DND-41 (cell line): ENCODE measurements at regions not wholly inside any gene's neighbourhood (a gene's known extent, or its start where the extent isn't known, plus 50 kb on each side); places are given as distances from the start of the nearest gene placed in this dataset.

Experiments
- EZH2 ChIP-seq: IDR thresholded peaks from 3 replicates; pipeline ENCODE4 v1.6.1; 2012; ENCODE audit warnings: borderline replicate concordance, low read depth, mild to moderate bottlenecking, moderate library complexity, low read length, inconsistent platforms; ENCODE audit not compliant: severe bottlenecking
- TF ChIP-seq, protein P1 (sequence below): IDR thresholded peaks from 2 replicates; pipeline ENCODE4 v1.5.1; 2012; ENCODE audit warnings: borderline replicate concordance, low read length, moderate library complexity, mild to moderate bottlenecking; ENCODE audit not compliant: poor library complexity, severe bottlenecking; ENCODE audit errors: extremely low read depth

DNA sequence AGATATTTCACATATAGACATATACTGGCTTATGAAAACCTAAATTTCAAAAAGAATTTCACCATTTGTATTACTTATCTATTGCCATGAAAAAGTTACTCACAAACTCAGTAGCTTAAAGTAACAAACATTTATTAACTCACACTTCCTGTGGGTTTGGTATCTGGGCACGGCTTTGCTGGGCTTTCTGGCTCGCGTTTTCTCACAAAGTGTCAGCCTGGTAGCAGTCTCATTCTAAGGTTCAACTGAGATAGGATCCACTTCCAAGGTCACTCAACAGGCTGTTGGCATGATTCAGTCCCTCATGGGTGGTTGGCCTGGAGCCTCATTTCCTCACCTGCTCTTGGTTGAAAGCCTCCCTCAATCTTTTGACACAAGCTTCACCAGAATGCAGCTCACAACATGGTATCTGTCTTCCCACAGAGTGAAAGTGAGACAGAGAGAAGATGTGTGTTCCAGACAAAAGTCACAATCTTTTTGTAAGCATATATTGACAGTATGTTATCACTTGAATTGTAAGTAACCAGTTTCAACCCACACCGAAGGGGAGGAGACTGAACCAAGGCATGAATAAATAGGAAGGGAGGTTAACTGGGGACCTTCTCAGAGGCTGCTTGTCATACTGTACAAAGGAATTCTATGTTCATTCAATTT is 1065.8 kb upstream of the SPRY2 start:
- TF ChIP-seq, protein P1, sequence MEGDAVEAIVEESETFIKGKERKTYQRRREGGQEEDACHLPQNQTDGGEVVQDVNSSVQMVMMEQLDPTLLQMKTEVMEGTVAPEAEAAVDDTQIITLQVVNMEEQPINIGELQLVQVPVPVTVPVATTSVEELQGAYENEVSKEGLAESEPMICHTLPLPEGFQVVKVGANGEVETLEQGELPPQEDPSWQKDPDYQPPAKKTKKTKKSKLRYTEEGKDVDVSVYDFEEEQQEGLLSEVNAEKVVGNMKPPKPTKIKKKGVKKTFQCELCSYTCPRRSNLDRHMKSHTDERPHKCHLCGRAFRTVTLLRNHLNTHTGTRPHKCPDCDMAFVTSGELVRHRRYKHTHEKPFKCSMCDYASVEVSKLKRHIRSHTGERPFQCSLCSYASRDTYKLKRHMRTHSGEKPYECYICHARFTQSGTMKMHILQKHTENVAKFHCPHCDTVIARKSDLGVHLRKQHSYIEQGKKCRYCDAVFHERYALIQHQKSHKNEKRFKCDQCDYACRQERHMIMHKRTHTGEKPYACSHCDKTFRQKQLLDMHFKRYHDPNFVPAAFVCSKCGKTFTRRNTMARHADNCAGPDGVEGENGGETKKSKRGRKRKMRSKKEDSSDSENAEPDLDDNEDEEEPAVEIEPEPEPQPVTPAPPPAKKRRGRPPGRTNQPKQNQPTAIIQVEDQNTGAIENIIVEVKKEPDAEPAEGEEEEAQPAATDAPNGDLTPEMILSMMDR = no peak
- no peak for TF ChIP-seq EZH2
